Transverse colon (tissue), 4 donors: ENCODE measurements at regions not wholly inside any gene's neighbourhood (a gene's known extent, or its start where the extent isn't known, plus 50 kb on each side); places are given as distances from the start of the nearest gene placed in this dataset.

Source experiments
- DNase-seq: peaks from one replicate; pipeline ENCODE4 v3.0.0-alpha.2; 2019
- H3K27ac ChIP-seq, 4 donors: fragments of 200-600 bp; sonication (generic); 2 replicates each; pipeline ENCODE4 v1.5.1; 2016 to 2018; ENCODE audit warnings: inconsistent platforms in 4 of 4
- H3K27me3 ChIP-seq: fragments of 200-600 bp; sonication (generic); 2 replicates; pipeline ENCODE4 v1.5.1; 2017; ENCODE audit warnings: inconsistent platforms
- H3K36me3 ChIP-seq, 4 donors: fragments of 200-600 bp; sonication (generic); 2 replicates each; pipeline ENCODE4 v1.5.1; 2017 to 2019; ENCODE audit warnings: inconsistent platforms in 4 of 4
- H3K4me1 ChIP-seq, 4 donors: fragments of 200-600 bp; sonication (generic); 2 replicates each; pipeline ENCODE4 v1.5.1; 2017 to 2020; ENCODE audit warnings: inconsistent platforms in 4 of 4
- H3K4me3 ChIP-seq, 4 donors: fragments of 200-600 bp; sonication (generic); 1 replicate in 1 of 4; 2 replicates in 3 of 4; pipeline versions ENCODE4 v1.5.1 to v1.6.1; 2017 to 2019; ENCODE audit warnings: inconsistent platforms in 4 of 4
- H3K9me3 ChIP-seq, 2 donors: fragments of 200-600 bp; sonication (generic); 2 replicates each; pipeline ENCODE4 v1.5.1; 2017 to 2019; ENCODE audit warnings: inconsistent platforms in 2 of 2
- CTCF ChIP-seq, 5 experiments: fragments of 200-600 bp in 3 of 5; fragments of 450-650 bp in 2 of 5; sonication (generic) in 3 of 5; IDR thresholded peaks; 1 replicate in 2 of 5; 2 replicates in 3 of 5; pipeline ENCODE4 v1.5.1; 2016 to 2017; ENCODE audit warnings: antibody characterized with exemption in 5 of 5, inconsistent platforms in 3 of 5, mild to moderate bottlenecking in 2 of 5, moderate library complexity in 1 of 5
- EP300 ChIP-seq: sonication (generic); formaldehyde crosslinking; IDR thresholded peaks from one replicate; pipeline ENCODE4 v1.6.1; 2017; ENCODE audit warnings: antibody characterized with exemption, low read depth
- POLR2A ChIP-seq: fragments of 450-650 bp; IDR thresholded peaks from one replicate; pipeline ENCODE4 v1.6.1; 2016; ENCODE audit warnings: antibody characterized with exemption, mild to moderate bottlenecking, moderate library complexity
- POLR2AphosphoS5 ChIP-seq, 3 donors: sonication (generic); formaldehyde crosslinking; IDR thresholded peaks; one replicate each; pipeline ENCODE4 v1.6.1; 2016; ENCODE audit warnings: antibody characterized with exemption in 3 of 3
- WGBS, 2 donors: methylation state at CpG; one replicate each; pipeline ENCODE4 v1.1.5; 2018; ENCODE audit warnings: low coverage in 1 of 2; 5-methylcytosine and 5-hydroxymethylcytosine counted together
- in situ Hi-C, 4 donors: fragments of 200-750 bp; cut with MboI; loops; one replicate each; pipeline versions ENCODE4 v1.15.0 to v1.15.1; 2017; ENCODE audit warnings: low sequenced_read_pairs in 3 of 4, low pct_ligation_motif_present in 1 of 4, low pct_unique_long_range_greater_than_20kb in 1 of 4
- intact Hi-C: fragments of 100-400 bp; cut with DNase I; formaldehyde crosslinking; loops from one replicate; pipeline ENCODE4 v1.15.1; 2023; ENCODE audit warnings: low total_unique reads

- H3K27ac ChIP-seq = no peak overlapping the region
- 50 to 51% methylated on average over 4 of the region's 4 CpGs for WGBS, 2 donors
- H3K4me3 ChIP-seq = no peak overlapping the region
- H3K9me3 ChIP-seq = no peaks in the 10 kb centered on the region
- TF ChIP-seq POLR2AphosphoS5 (IDR thresholded peaks at IDR 0.05) (no peak), CTCF (IDR thresholded peaks at IDR 0.05) (no peak), EP300 (no peak), POLR2A (no peak)
- intact Hi-C loops (no loop called here), in situ Hi-C loops (no loop called here)
- DNase-seq = no peak
- H3K27me3 ChIP-seq = no peaks in the 10 kb centered on the region
- no peaks in the 10 kb centered on the region for H3K4me1 ChIP-seq
- no peaks in the 10 kb centered on the region for H3K36me3 ChIP-seq
Measured at GRCh38 chr3:176352716-176353334, 844.5 kb downstream of the TBL1XR1 start.

GRCh38 chr3:176351408-176351807 lies 845.9 kb downstream of the TBL1XR1 start:
- Histone ChIP-seq H3K27ac (no peak overlapping the region), H3K27me3 (no peaks in the 10 kb centered on the region), H3K4me3 (no peak overlapping the region), H3K4me1 (no peaks in the 10 kb centered on the region), H3K36me3 (no peaks in the 10 kb centered on the region), H3K9me3 (no peaks in the 10 kb centered on the region)
- 83 to 84% methylated on average over 4 of the region's 4 CpGs for WGBS, 2 donors
- TF ChIP-seq POLR2A (no peak), EP300 (no peak), CTCF (IDR thresholded peaks at IDR 0.05) (no peak), POLR2AphosphoS5 (IDR thresholded peaks at IDR 0.05) (no peak)
- intact Hi-C loops = no loop called here
- no peak for DNase-seq
- in situ Hi-C loops = no loop called here

- intact Hi-C loops (no loop called here), in situ Hi-C loops (no loop called here)
- TF ChIP-seq POLR2A = no peak
- no peak for TF ChIP-seq CTCF (IDR thresholded peaks at IDR 0.05)
- no peak for TF ChIP-seq EP300
- TF ChIP-seq POLR2AphosphoS5 (IDR thresholded peaks at IDR 0.05) = no peak
- WGBS, 2 donors = 30 to 66% methylated on average over 1 of the region's 1 CpG
- no peaks in the 10 kb centered on the region for H3K36me3 ChIP-seq
- no peak overlapping the region for H3K27ac ChIP-seq
- H3K4me3 ChIP-seq = no peak overlapping the region
- no peaks in the 10 kb centered on the region for H3K27me3 ChIP-seq
- H3K4me1 ChIP-seq = no peaks in the 10 kb centered on the region
- H3K9me3 ChIP-seq = no peaks in the 10 kb centered on the region
- no peak for DNase-seq
Measured at GRCh38 chr3:176349706-176350105, 847.6 kb downstream of the TBL1XR1 start.

DNA sequence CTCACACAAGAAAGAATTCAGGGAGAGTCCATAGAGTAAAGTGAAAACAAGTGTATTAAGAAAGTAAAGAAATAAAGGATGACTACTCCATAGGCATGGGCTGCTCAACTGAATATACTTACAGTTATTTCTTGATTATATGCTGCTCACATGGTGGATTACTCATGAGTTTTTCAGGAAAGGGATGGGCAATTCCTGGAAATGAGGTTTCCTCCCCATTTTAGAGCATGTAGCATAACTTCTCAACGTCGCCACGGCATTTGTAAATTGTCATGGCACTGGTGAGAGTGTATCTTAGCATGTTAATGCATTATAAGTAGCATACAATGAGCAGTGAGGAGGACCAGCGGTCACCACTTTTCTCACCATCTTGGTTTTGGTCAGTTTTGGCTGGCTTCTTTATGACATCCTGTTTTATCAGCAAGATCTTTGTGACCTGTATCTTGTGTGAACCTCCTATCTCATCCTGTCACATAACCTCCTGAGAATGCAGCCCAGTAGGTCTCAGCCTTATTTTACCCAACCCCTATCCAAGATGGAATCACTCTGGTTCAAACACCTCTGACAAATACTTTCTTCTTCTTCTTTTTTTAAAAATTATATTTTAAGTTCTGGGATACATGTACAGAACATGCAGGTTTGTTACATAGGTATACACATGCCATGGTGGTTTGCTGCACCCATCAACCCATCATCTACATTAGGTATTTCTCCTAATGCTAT lies 849.7 kb downstream of the TBL1XR1 start:
- no peak for DNase-seq
- no peaks in the 10 kb centered on the region for H3K36me3 ChIP-seq
- H3K27me3 ChIP-seq = no peaks in the 10 kb centered on the region
- H3K4me1 ChIP-seq = no peaks in the 10 kb centered on the region
- H3K4me3 ChIP-seq = no peak overlapping the region
- intact Hi-C loops = no loop called here
- H3K27ac ChIP-seq = no peak overlapping the region
- H3K9me3 ChIP-seq = no peaks in the 10 kb centered on the region
- in situ Hi-C loops = no loop called here
- 59 to 66% methylated on average over 4 of the region's 4 CpGs for WGBS, 2 donors
- TF ChIP-seq POLR2A (no peak), POLR2AphosphoS5 (IDR thresholded peaks at IDR 0.05) (no peak), EP300 (no peak), CTCF (IDR thresholded peaks at IDR 0.05) (no peak)
